Retinal pigment epithelial cell (primary cell): ENCODE measurements at regions not wholly inside any gene's neighbourhood (a gene's known extent, or its start where the extent isn't known, plus 50 kb on each side); places are given as distances from the start of the nearest gene placed in this dataset.
"Not testable (repeated sequence)": the region's sequence is repeated elsewhere in the genome, so short reads cannot be mapped to it uniquely, and the experiment has no call there.

Experiments used
- DNase-seq: peaks from one replicate; pipeline ENCODE4 v3.0.0-alpha.2; 2010; ENCODE audit warnings: low read depth
- H3K4me3 ChIP-seq: 2 replicates; pipeline ENCODE4 v1.5.1; 2011; ENCODE audit warnings: mild to moderate bottlenecking, low read length, control low read depth, moderate library complexity
- TF ChIP-seq, protein P1 (sequence below): conservative IDR thresholded peaks from 2 replicates; pipeline ENCODE4 v1.5.1; 2011; ENCODE audit warnings: low read depth, low read length, control low read depth, inconsistent platforms

DNA sequence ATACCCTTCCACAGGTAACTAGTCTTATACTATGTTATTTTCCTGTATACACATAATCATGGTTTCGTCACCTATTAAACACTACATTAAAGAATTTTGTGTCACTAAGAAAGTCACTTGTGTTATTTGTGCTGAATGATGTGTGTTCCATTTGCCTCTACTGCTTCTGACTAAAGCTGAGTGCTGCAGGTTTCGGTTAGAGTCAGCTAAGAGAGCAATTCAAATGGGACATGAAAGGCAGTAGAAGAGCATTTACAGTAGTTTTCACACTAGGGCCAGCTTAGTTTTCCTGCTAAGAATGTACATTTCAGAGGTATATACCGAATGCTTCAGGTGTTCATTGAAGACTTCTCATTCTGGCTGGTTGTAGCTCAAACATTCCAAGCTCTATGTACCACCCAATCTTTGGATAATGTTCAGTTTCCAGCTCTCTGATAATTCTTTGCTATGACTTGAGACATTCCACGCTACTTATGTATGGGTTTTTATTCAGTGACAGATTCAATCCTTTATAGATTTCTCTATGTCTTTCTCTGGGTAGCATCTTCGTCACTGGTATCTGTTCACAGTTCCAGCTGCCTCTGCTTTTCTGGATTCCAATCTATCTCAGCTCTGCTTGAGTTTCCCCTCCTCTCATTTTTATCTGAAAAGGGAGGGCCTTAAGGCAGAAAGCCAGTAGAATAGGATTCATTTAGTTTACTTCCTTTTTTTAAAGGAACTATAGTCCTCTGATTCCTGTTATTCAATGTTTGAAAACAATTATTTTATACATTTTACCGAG is 164.4 kb downstream of the CXXC4 start:
- H3K4me3 ChIP-seq, result no peak overlapping the region
- TF ChIP-seq, protein P1, sequence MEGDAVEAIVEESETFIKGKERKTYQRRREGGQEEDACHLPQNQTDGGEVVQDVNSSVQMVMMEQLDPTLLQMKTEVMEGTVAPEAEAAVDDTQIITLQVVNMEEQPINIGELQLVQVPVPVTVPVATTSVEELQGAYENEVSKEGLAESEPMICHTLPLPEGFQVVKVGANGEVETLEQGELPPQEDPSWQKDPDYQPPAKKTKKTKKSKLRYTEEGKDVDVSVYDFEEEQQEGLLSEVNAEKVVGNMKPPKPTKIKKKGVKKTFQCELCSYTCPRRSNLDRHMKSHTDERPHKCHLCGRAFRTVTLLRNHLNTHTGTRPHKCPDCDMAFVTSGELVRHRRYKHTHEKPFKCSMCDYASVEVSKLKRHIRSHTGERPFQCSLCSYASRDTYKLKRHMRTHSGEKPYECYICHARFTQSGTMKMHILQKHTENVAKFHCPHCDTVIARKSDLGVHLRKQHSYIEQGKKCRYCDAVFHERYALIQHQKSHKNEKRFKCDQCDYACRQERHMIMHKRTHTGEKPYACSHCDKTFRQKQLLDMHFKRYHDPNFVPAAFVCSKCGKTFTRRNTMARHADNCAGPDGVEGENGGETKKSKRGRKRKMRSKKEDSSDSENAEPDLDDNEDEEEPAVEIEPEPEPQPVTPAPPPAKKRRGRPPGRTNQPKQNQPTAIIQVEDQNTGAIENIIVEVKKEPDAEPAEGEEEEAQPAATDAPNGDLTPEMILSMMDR, result no peak
- no peak for DNase-seq

DNA sequence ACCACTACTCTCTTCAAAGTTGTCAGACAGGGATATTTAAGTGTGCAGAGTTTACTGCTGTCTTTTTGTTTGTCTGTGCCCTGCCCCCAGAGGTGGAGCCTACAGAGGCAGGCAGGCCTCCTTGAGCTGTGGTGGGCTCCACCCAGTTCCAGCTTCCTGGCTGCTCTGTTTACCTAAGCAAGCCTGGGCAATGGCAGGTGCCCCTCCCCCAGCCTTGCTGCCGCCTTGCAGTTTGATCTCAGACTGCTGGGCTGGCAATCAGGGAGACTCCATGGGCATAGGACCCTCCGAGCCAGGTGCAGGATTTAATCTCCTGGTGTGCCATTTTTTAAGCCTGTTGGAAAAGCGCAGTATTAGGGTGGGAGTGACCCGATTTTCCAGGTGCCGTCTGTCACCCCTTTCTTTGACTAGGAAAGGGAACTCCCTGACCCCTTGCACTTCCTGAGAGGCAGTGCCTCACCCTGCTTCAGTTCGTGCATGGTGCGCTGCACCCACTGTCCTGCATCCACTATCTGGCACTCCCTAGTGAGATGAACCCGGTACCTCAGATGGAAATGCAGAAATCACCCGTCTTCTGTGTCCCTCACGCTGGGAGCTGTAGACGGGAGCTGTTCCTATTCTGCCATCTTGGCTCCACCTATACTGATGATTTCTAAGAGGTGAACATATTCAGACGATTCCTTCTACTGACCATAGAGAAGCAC is 167.6 kb downstream of the CXXC4 start:
- H3K4me3 ChIP-seq, DNase-seq: not testable (repeated sequence)

DNA sequence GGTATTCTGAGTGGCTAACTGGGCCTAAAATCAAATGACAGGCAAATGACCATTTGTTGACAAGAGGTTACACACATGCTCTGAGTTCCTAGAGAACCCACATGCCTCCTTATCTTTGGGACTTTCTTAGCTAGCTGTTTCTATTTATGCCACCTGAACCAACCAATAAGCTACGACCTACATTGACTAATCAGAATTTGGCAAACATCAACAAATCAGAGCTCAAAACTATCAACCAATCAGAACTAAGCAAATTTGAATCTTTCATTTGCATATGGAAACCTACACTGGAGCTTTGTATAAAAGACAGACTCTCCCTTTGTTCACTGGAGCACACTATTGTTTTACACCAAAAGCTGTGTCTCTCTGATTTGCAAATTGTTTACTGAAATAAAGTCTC is 192.0 kb downstream of the CXXC4 start:
- no peak overlapping the region for H3K4me3 ChIP-seq
- TF ChIP-seq, protein P1, result no peak
- no peak for DNase-seq

DNA sequence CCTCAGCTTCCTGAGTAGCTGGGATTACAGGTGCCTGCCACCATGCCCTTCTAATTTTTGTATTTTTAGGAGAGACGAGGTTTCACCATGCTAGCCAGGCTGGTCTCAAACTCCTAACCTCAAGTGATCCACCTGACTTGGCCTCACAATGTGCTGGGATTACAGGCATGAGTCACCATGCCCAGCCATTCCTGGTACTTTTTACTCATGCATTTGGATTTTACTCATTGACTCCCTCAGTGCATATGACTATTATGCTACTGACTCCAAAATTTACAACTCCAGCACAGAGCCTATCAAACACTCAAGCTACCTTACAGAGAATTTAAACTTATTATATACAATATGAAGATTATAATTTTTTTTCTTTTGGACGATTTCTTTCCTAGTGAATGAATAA is 199.9 kb downstream of the CXXC4 start:
- TF ChIP-seq, protein P1, result no peak
- no peak for DNase-seq

DNA sequence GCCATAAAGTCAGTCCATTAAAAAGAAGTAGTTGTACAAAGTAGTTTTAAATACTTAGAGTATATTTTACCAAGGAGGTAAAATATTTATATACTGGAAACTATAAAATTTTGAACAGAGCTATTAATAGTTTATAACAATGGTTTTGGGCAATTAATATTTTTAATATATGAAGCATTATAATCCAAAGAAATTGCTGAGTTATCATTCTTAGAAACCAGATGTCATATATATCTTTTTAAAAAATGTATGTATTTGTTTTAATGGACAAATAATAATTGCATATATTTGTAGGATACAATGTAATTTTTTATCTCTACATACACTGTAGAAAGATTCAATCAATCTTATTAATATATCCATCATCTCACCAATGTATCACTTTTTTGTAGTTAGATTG is 207.8 kb downstream of the CXXC4 start:
- TF ChIP-seq, protein P1, result no peak
- no peak for DNase-seq
- no peak overlapping the region for H3K4me3 ChIP-seq

More for the DNA sequence above, 199.9 kb downstream of the CXXC4 start:
- no peak overlapping the region for H3K4me3 ChIP-seq

DNA sequence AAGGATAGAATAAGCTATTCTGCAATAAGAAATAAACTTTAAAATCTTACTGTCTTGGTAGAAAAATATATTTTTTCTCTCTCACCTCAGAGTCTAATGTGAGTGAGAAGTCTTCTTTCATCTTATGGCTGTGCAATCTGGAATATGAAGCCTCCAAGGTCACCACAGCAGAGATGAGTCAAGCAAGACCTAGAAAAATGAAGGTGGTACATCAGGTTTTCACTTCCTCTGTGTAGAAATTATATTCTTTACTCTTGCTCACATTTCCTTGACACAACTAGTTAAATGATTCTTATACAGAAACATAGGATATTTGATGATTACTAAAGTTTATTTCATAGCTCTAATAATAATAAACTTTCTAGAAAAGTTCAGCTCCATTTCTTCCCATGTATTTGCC is 211.4 kb downstream of the CXXC4 start:
- TF ChIP-seq, protein P1, result no peak
- DNase-seq, result no peak

DNA sequence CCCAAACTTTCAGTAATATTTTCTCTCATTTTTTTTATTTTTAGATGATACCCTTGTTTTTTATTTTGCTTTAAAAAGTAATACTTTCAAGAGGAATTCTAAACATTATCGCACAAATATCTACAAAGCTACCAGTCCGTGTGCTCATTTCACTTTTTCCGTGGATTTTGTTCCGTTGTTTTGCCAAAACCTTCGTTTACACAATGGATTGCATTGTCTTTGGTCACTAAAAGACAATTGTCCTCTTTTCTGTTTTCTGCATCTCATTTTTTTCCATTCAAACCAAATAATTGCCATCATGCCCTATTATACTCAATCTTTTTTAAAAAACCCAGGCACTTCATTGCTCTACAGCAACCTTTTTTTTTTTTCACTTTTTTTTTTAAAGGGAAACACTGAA is 214.9 kb downstream of the CXXC4 start:
- DNase-seq, result no peak
- TF ChIP-seq, protein P1, result no peak
- no peak overlapping the region for H3K4me3 ChIP-seq

More for the DNA sequence above, 211.4 kb downstream of the CXXC4 start:
- H3K4me3 ChIP-seq, result no peak overlapping the region
